ENCODE measurements at regions not wholly inside any gene's neighbourhood (a gene's known extent, or its start where the extent isn't known, plus 50 kb on each side); places are given as distances from the start of the nearest gene placed in this dataset.

DNA sequence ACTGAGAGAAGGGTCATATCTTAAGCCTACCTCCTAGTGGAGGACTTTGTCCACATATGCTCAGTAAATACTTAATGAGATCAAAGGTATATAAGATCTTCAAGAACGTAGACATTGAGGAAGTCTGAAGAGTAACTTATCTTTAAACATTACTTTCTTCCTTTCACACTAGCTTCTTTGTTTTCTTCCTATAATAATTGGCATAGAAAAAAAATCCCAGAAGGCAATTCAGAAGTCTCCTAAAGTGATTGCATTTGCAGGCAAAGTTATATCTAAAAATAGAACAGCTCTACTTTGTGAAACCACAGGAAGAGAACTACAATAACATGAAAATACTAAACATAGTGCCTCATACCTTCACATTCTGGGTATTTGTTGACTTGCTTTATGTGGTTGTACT lies 150.4 kb downstream of the PPP1R3A start:
- TF ChIP-seq FOXM1 (IDR thresholded peaks at IDR 0.05; ENCODE audit: borderline replicate concordance) (no peak), SP1 (IDR thresholded peaks at IDR 0.05) (no peak), NFRKB (IDR thresholded peaks at IDR 0.05) (no peak), SUZ12 (IDR thresholded peaks at IDR 0.05) (no peak), FOXK2 (IDR thresholded peaks at IDR 0.05) (no peak), ARNT (IDR thresholded peaks at IDR 0.05) (no peak)

Measured in HEK293T (cell line).